ENCODE measurements at regions not wholly inside any gene's neighbourhood (a gene's known extent, or its start where the extent isn't known, plus 50 kb on each side); places are given as distances from the start of the nearest gene placed in this dataset.
A peak's percentile ranks its signal among the peaks of the same experiment; 100 is the strongest.
"Not testable (repeated sequence)": the region's sequence is repeated elsewhere in the genome, so short reads cannot be mapped to it uniquely, and the experiment has no call there.

DNA sequence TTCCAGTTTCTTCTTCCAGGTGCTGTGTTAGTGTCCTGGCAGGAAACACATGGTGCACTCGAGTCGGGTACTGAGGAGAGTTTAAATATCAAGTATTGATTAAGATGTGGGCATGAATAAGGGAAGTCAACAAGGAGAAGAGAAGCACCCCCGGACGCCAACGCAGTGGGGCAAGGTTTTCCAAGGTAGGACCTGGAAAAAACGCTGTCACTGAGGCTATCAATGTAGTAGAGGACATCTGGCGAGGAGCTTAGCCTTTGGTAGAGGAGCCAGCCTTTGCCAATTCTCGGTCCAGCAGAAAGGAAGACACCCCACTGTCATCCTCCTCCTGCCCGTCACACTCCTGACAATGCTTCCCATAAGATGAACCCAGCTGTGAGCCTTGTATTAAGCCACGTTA lies 159.6 kb downstream of the TEX36 start:
- Histone ChIP-seq H3K9me3 (no peaks in the 10 kb centered on the region), H3K4me1 (no peaks in the 10 kb centered on the region), H3K27me3 (no peaks in the 10 kb centered on the region), H3K27ac (no peak overlapping the region), H3K4me3 (no peak overlapping the region), H3K36me3 (no peaks in the 10 kb centered on the region)
- ATAC-seq: no peak
- 49% methylated on average over 9 of the region's 10 CpGs for WGBS (ENCODE audit: insufficient coverage, low coverage, low lambda C conversion rate, missing lambda C conversion rate)
- intact Hi-C loops (cut with DNase I): no loop called here
- TF ChIP-seq POLR2A (IDR thresholded peaks at IDR 0.05): no peak
- TF ChIP-seq, protein P1, sequence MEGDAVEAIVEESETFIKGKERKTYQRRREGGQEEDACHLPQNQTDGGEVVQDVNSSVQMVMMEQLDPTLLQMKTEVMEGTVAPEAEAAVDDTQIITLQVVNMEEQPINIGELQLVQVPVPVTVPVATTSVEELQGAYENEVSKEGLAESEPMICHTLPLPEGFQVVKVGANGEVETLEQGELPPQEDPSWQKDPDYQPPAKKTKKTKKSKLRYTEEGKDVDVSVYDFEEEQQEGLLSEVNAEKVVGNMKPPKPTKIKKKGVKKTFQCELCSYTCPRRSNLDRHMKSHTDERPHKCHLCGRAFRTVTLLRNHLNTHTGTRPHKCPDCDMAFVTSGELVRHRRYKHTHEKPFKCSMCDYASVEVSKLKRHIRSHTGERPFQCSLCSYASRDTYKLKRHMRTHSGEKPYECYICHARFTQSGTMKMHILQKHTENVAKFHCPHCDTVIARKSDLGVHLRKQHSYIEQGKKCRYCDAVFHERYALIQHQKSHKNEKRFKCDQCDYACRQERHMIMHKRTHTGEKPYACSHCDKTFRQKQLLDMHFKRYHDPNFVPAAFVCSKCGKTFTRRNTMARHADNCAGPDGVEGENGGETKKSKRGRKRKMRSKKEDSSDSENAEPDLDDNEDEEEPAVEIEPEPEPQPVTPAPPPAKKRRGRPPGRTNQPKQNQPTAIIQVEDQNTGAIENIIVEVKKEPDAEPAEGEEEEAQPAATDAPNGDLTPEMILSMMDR (IDR thresholded peaks at IDR 0.05): no peak
- no peak for DNase-seq

DNA sequence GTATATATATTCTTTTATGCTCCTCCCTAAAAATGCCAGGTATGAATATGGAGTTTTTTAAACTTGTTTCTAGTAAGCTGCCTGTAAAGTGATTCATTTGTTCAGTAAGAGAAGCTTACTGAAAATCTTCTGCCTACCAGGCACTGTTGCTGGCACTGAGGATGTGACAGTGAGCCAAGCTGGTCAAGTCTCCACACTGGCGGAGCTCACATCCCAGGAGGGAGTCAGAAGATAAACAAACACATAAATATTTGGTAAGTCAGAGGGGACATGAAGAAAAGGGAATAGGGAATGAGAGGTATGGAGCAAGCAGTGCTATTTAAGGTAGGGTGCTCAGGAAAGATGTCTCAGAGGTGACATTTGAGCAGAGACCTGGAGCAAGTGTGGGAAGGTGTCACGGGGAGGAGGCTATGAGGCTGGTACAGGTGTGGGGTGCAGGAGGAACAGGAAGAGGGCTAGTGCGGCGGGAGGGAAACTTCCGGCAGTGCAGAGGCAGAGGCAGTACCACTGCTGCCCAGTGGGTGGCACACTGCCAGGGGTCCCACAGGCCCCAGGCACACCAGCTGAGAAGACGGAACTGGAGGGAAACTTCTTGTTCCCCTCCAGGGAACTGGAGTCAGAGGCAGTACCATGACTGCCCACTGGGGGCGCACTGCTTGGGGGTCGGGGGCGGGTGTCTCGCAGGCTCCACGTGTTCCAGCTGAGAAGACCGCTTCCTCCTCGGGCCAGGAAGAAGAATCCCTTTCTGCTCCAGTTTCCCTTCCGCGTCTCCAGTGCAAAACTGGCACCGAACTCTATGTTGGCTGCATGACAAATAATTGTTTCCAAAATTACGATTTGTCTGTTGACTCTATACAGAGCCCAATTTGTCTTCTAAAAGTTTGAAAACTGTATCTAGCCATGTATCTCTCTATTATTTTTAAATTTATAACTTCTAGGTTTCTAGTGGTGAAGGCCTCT lies 161.0 kb downstream of the TEX36 start:
- 34% methylated on average over 9 of the region's 17 CpGs for WGBS (ENCODE audit: insufficient coverage, low coverage, low lambda C conversion rate, missing lambda C conversion rate)
- ATAC-seq (no peak), DNase-seq (no peak)
- no peak overlapping the region for H3K27ac ChIP-seq
- TF ChIP-seq, protein P1 (IDR thresholded peaks at IDR 0.05): peak; percentile 5 to 39 (median 30)
- TF ChIP-seq POLR2A (IDR thresholded peaks at IDR 0.05): no peak
- H3K4me1 ChIP-seq: no peaks in the 10 kb centered on the region
- H3K36me3 ChIP-seq: no peaks in the 10 kb centered on the region
- no peaks in the 10 kb centered on the region for H3K9me3 ChIP-seq
- intact Hi-C loops (cut with DNase I): no loop called here
- H3K27me3 ChIP-seq: no peaks in the 10 kb centered on the region
- H3K4me3 ChIP-seq: no peak overlapping the region

DNA sequence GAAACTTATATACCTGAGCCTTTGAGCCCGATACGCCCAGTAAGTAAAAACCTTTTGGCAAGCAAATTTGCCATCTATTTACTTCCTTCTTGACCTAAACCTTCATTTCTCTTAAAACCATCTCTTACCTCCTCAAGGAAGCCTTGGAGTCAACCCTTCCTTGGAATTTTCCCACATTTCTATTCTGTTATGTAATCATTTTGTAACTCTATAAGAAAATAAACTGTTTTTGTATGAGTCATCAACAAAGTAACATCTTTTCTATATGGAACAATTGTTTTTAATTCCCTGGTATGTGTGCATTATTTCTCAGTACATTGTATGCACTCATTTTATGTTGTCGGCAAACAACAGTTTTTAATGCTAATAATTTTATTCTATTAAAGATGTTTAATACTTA lies 162.0 kb downstream of the TEX36 start:
- no peaks in the 10 kb centered on the region for H3K4me1 ChIP-seq
- H3K27me3 ChIP-seq: no peaks in the 10 kb centered on the region
- H3K9me3 ChIP-seq: no peaks in the 10 kb centered on the region
- no peaks in the 10 kb centered on the region for H3K36me3 ChIP-seq
- ATAC-seq: no peak
- intact Hi-C loops (cut with DNase I): no loop called here
- TF ChIP-seq, protein P1 (IDR thresholded peaks at IDR 0.05): no peak
- TF ChIP-seq POLR2A (IDR thresholded peaks at IDR 0.05): no peak
- no peak overlapping the region for H3K4me3 ChIP-seq
- H3K27ac ChIP-seq: no peak overlapping the region
- 78% methylated on average over 3 of the region's 3 CpGs for WGBS (ENCODE audit: insufficient coverage, low coverage, low lambda C conversion rate, missing lambda C conversion rate)
- DNase-seq: no peak

DNA sequence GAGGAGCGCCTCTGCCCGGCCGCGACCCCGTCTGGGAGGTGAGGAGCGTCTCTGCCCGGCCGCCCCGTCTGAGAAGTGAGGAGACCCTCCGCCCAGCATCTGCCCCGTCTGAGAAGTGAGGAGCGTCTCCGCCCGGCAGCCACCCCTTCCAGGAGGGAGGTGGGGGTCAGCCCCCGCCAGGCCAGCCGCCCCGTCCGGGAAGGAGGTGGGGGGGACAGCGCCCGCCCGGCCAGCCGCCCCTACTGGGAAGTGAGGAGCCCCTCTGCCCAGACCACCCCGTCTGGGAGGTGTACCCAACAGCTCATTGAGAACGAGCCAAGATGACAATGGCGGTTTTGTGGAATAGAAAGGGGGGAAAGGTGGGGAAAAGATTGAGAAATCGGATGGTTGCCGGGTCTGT lies 164.6 kb downstream of the TEX36 start:
- H3K9me3 ChIP-seq; H3K4me1 ChIP-seq; H3K27me3 ChIP-seq; H3K4me3 ChIP-seq; intact Hi-C loops (cut with DNase I); H3K36me3 ChIP-seq; ATAC-seq; H3K27ac ChIP-seq; DNase-seq: not testable (repeated sequence)
- 91% methylated on average over 5 of the region's 27 CpGs for WGBS (ENCODE audit: insufficient coverage, low coverage, low lambda C conversion rate, missing lambda C conversion rate)

DNA sequence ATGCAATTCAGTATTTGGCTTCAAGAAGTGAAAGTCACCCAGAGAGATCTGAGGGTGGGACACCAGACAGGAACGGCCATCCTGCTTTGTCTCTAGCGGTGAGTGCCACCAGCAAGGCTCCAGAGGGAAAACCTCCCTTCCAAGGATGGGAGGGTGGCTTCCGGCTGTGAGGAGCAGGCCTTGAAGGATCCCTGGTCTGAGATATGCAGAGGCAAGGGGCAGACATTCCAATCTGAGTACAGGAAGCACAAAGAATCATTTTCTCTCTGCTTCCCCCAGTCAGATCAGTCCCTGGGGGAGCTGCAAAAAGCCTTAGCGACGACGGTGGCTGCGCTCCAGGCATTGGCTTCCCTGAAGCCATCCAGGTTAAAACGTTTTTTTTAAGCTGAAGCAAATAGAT lies 167.4 kb downstream of the TEX36 start:
- intact Hi-C loops (cut with DNase I): no loop called here
- no peaks in the 10 kb centered on the region for H3K4me1 ChIP-seq
- H3K27ac ChIP-seq: no peak overlapping the region
- no peak overlapping the region for H3K4me3 ChIP-seq
- ATAC-seq (peak; percentile 28 to 79 (median 54)), DNase-seq (no peak)
- H3K27me3 ChIP-seq: no peaks in the 10 kb centered on the region
- TF ChIP-seq, protein P1 (IDR thresholded peaks at IDR 0.05): no peak
- no peak for TF ChIP-seq POLR2A (IDR thresholded peaks at IDR 0.05)
- H3K36me3 ChIP-seq: no peaks in the 10 kb centered on the region
- 48% methylated on average over 8 of the region's 8 CpGs for WGBS (ENCODE audit: insufficient coverage, low coverage, low lambda C conversion rate, missing lambda C conversion rate)
- no peaks in the 10 kb centered on the region for H3K9me3 ChIP-seq

All from right lobe of liver (tissue), 6 donors.